Fibroblast of lung (primary cell): ENCODE measurements at regions not wholly inside any gene's neighbourhood (a gene's known extent, or its start where the extent isn't known, plus 50 kb on each side); places are given as distances from the start of the nearest gene placed in this dataset.
A peak's percentile ranks its signal among the peaks of the same experiment; 100 is the strongest.

Experiments used
- DNase-seq, 2 donors: peaks; one replicate each; pipeline versions ENCODE4 v3.0.0 to v3.0.0-alpha.2; 2010; ENCODE audit warnings: low read depth in 2 of 2
- H2AFZ ChIP-seq: 2 replicates; pipeline ENCODE4 v1.5.1; 2012; ENCODE audit warnings: low read length, control low read depth, inconsistent platforms
- H3K27ac ChIP-seq: 2 replicates; pipeline ENCODE4 v1.5.1; 2011; ENCODE audit warnings: low read length, control low read depth; ENCODE audit not compliant: insufficient read depth
- H3K27me3 ChIP-seq: 2 replicates; pipeline ENCODE4 v1.5.1; 2011; ENCODE audit warnings: mild to moderate bottlenecking, low read length; ENCODE audit not compliant: control insufficient read depth, insufficient read depth
- H3K36me3 ChIP-seq: 2 replicates; pipeline ENCODE4 v1.5.1; 2011; ENCODE audit warnings: low read length; ENCODE audit not compliant: control insufficient read depth, insufficient read depth
- H3K4me1 ChIP-seq: 2 replicates; pipeline ENCODE4 v1.5.1; 2011; ENCODE audit warnings: low read length; ENCODE audit not compliant: control insufficient read depth, insufficient read depth; ENCODE audit errors: extremely low read depth
- H3K4me2 ChIP-seq: 2 replicates; pipeline ENCODE4 v1.5.1; 2011; ENCODE audit warnings: low read length, control low read depth; ENCODE audit not compliant: insufficient read depth; ENCODE audit errors: extremely low read depth
- H3K4me3 ChIP-seq, 4 experiments: fragments of 200-600 bp in 1 of 4; sonication (generic) in 1 of 4; replicated peaks in 1 of 4; 2 replicates each; pipeline ENCODE4 v1.5.1; 2011 to 2016; ENCODE audit warnings: low read length in 4 of 4, low read depth in 3 of 4, mild to moderate bottlenecking in 3 of 4, control low read depth in 2 of 4, inconsistent platforms in 1 of 4, mixed read lengths in 1 of 4; ENCODE audit not compliant: insufficient read depth in 1 of 4; ENCODE audit errors: control extremely low read depth in 1 of 4
- H3K79me2 ChIP-seq: 2 replicates; pipeline ENCODE4 v1.5.1; 2012; ENCODE audit warnings: mild to moderate bottlenecking, low read length, inconsistent platforms; ENCODE audit not compliant: control insufficient read depth, insufficient read depth
- H3K9ac ChIP-seq: 2 replicates; pipeline ENCODE4 v1.5.1; 2011; ENCODE audit warnings: mild to moderate bottlenecking, low read length, control low read depth; ENCODE audit not compliant: insufficient read depth
- H3K9me3 ChIP-seq: 2 replicates; pipeline ENCODE4 v1.5.1; 2012; ENCODE audit warnings: low read depth, low read length; ENCODE audit not compliant: control insufficient read depth, insufficient read depth
- H4K20me1 ChIP-seq: 2 replicates; pipeline ENCODE4 v1.5.1; 2011; ENCODE audit warnings: low read length; ENCODE audit not compliant: control insufficient read depth, insufficient read depth; ENCODE audit errors: extremely low read depth
- EZH2 ChIP-seq: IDR thresholded peaks from 2 replicates; pipeline ENCODE4 v1.5.1; 2012; ENCODE audit warnings: low read length, control low read depth, mild to moderate bottlenecking; ENCODE audit errors: missing control alignments
- TF ChIP-seq, protein P1 (sequence below), 2 donors: IDR thresholded peaks in 1 of 2; conservative IDR thresholded peaks in 1 of 2; 1 replicate in 1 of 2; 2 replicates in 1 of 2; pipeline ENCODE4 v1.5.1; 2011 to 2012; ENCODE audit warnings: low read length in 2 of 2, control low read depth in 1 of 2, inconsistent platforms in 1 of 2, low read depth in 1 of 2, mild to moderate bottlenecking in 1 of 2

DNA sequence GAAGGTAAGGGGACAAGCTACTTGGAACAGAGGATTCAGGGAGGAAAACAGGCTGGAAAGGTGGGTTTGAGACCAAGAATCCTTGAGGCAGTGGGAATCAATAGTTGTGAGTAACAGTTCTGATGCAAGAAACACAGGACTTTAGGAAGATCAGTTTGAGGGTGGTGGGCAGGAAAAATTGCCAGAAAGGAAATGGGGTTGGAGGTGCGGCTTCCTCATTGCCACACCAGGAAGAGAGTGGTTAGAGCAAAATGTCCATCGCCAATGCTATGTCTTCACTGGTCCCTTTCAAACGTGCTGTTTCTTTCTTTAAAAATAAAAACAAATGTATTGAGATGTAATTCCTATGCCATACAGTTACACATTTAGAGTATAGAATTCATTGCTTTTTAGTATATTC is 57.1 kb upstream of the NOCT start:
- no peaks in the 10 kb centered on the region for H3K27me3 ChIP-seq
- peaks cover 3% of the 10 kb centered on the region for H3K4me1 ChIP-seq
- no peak overlapping the region for H3K27ac ChIP-seq
- no peaks in the 10 kb centered on the region for H4K20me1 ChIP-seq
- no peaks in the 10 kb centered on the region for H3K36me3 ChIP-seq
- no peak overlapping the region for H3K4me2 ChIP-seq
- no peaks in the 10 kb centered on the region for H3K79me2 ChIP-seq
- no peak overlapping the region for H2AFZ ChIP-seq
- H3K4me3 ChIP-seq = no peak overlapping the region
- H3K9ac ChIP-seq = no peak overlapping the region
- no peak for TF ChIP-seq EZH2
- TF ChIP-seq, protein P1, sequence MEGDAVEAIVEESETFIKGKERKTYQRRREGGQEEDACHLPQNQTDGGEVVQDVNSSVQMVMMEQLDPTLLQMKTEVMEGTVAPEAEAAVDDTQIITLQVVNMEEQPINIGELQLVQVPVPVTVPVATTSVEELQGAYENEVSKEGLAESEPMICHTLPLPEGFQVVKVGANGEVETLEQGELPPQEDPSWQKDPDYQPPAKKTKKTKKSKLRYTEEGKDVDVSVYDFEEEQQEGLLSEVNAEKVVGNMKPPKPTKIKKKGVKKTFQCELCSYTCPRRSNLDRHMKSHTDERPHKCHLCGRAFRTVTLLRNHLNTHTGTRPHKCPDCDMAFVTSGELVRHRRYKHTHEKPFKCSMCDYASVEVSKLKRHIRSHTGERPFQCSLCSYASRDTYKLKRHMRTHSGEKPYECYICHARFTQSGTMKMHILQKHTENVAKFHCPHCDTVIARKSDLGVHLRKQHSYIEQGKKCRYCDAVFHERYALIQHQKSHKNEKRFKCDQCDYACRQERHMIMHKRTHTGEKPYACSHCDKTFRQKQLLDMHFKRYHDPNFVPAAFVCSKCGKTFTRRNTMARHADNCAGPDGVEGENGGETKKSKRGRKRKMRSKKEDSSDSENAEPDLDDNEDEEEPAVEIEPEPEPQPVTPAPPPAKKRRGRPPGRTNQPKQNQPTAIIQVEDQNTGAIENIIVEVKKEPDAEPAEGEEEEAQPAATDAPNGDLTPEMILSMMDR (conservative IDR thresholded peaks at IDR 0.05 in 1 of 2, IDR thresholded peaks at IDR 0.05 in 1 of 2; ENCODE audit: low read depth in 1 of 2, low read length in 2 of 2) = no peak
- no peaks in the 10 kb centered on the region for H3K9me3 ChIP-seq
- DNase-seq = no peak

DNA sequence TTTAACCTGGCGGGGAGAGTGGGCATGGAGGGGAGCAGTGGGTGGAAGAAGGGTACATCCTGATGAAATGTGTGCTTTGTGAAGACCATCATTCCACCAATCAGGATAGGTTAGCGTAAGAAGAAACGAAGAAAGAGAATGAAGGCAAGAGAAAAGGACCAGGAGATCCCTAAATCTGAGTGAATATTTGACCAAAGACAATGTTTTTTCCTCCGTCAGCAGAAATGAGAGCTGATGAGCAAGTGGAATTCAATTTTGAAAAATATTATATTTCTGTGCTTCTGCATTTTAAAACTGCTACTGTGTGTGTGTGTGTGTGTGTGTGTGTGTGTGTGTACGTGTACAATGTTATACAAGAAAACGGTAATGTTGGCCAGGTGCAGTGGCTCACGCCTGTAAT is 58.3 kb upstream of the NOCT start:
- TF ChIP-seq, protein P1 (conservative IDR thresholded peaks at IDR 0.05 in 1 of 2, IDR thresholded peaks at IDR 0.05 in 1 of 2; ENCODE audit: low read depth in 1 of 2, low read length in 2 of 2) = no peak
- no peak for TF ChIP-seq EZH2
- Histone ChIP-seq H3K9ac (no peak overlapping the region), H3K36me3 (no peaks in the 10 kb centered on the region), H3K4me1 (peaks cover 3% of the 10 kb centered on the region), H3K9me3 (no peaks in the 10 kb centered on the region), H3K27me3 (no peaks in the 10 kb centered on the region), H3K79me2 (no peaks in the 10 kb centered on the region), H2AFZ (no peak overlapping the region), H3K27ac (no peak overlapping the region), H3K4me3 (no peak overlapping the region), H4K20me1 (no peaks in the 10 kb centered on the region), H3K4me2 (no peak overlapping the region)
- DNase-seq = no peak

DNA sequence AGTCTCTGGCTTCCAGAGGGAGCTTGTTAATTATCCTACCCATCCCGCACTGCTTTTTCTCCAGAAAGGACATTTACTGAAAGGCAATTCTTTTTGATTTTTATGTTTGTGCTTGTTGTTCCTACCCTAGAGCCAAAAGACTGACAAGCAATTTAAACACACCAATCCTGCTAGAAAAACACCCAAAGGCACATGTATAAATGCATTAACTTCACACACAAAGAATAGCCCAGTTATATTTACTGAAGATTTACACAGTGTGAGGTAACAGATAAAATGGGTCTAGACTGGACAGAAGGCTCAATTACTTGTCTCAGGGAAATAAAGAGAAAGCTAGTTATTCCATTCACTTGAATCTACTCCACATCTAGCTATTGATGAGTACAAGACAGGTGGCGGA is 61.2 kb upstream of the NOCT start:
- H3K36me3 ChIP-seq = no peaks in the 10 kb centered on the region
- no peak overlapping the region for H2AFZ ChIP-seq
- DNase-seq = no peak
- no peaks in the 10 kb centered on the region for H4K20me1 ChIP-seq
- peaks cover 3% of the 10 kb centered on the region for H3K4me1 ChIP-seq
- no peaks in the 10 kb centered on the region for H3K9me3 ChIP-seq
- no peak overlapping the region for H3K9ac ChIP-seq
- no peak for TF ChIP-seq EZH2
- TF ChIP-seq, protein P1 (conservative IDR thresholded peaks at IDR 0.05 in 1 of 2, IDR thresholded peaks at IDR 0.05 in 1 of 2; ENCODE audit: low read depth in 1 of 2, low read length in 2 of 2) = no peak
- H3K27me3 ChIP-seq = no peaks in the 10 kb centered on the region
- H3K79me2 ChIP-seq = no peaks in the 10 kb centered on the region
- no peak overlapping the region for H3K4me3 ChIP-seq
- H3K27ac ChIP-seq = peak overlapping the region; percentile 23
- H3K4me2 ChIP-seq = no peak overlapping the region
